Tibial artery (tissue), 4 donors: ENCODE measurements at regions not wholly inside any gene's neighbourhood (a gene's known extent, or its start where the extent isn't known, plus 50 kb on each side); places are given as distances from the start of the nearest gene placed in this dataset.

Source experiments
- DNase-seq, 2 donors: peaks; one replicate each; pipeline ENCODE4 v3.0.0-alpha.2; 2019
- H3K27ac ChIP-seq, 2 donors: fragments of 200-600 bp; sonication (generic) in 1 of 2; 1 replicate in 1 of 2; 2 replicates in 1 of 2; pipeline ENCODE4 v1.5.1; 2018 to 2019; ENCODE audit warnings: mild to moderate bottlenecking in 1 of 2
- H3K27me3 ChIP-seq, 2 donors: fragments of 200-600 bp; sonication (generic) in 1 of 2; one replicate each; pipeline versions ENCODE4 v1.5.1 to v1.6.0; 2016 to 2019
- H3K36me3 ChIP-seq, 3 donors: fragments of 200-600 bp; sonication (generic) in 2 of 3; one replicate each; pipeline ENCODE4 v1.5.1; 2016 to 2019; ENCODE audit warnings: mild to moderate bottlenecking in 2 of 3
- H3K4me1 ChIP-seq, 4 donors: fragments of 200-600 bp; sonication (generic) in 2 of 4; 1 replicate in 3 of 4; 2 replicates in 1 of 4; pipeline ENCODE4 v1.5.1; 2016 to 2019
- H3K4me3 ChIP-seq, 2 donors: fragments of 200-600 bp; sonication (generic) in 1 of 2; 1 replicate in 1 of 2; 2 replicates in 1 of 2; pipeline ENCODE4 v1.5.1; 2018 to 2019; ENCODE audit warnings: mild to moderate bottlenecking in 2 of 2
- H3K9me3 ChIP-seq, 3 donors: fragments of 200-600 bp; sonication (generic) in 1 of 3; one replicate each; pipeline ENCODE4 v1.5.1; 2016 to 2019
- intact Hi-C: fragments of 100-400 bp; cut with DNase I; formaldehyde crosslinking; loops from one replicate; pipeline ENCODE4 v1.15.0; 2023; ENCODE audit warnings: low total_unique reads
- TF ChIP-seq, protein P1 (sequence below), 2 experiments: fragments of 200-600 bp in 1 of 2; fragments of 450-650 bp in 1 of 2; IDR thresholded peaks; one replicate each; pipeline ENCODE4 v1.5.1; 2017 to 2019; ENCODE audit warnings: antibody characterized with exemption in 2 of 2, mild to moderate bottlenecking in 1 of 2, moderate library complexity in 1 of 2

- no peak overlapping the region for H3K4me3 ChIP-seq
- no peak overlapping the region for H3K27ac ChIP-seq
- H3K27me3 ChIP-seq: no peaks in the 10 kb centered on the region
- no peaks in the 10 kb centered on the region for H3K36me3 ChIP-seq
- TF ChIP-seq, protein P1, sequence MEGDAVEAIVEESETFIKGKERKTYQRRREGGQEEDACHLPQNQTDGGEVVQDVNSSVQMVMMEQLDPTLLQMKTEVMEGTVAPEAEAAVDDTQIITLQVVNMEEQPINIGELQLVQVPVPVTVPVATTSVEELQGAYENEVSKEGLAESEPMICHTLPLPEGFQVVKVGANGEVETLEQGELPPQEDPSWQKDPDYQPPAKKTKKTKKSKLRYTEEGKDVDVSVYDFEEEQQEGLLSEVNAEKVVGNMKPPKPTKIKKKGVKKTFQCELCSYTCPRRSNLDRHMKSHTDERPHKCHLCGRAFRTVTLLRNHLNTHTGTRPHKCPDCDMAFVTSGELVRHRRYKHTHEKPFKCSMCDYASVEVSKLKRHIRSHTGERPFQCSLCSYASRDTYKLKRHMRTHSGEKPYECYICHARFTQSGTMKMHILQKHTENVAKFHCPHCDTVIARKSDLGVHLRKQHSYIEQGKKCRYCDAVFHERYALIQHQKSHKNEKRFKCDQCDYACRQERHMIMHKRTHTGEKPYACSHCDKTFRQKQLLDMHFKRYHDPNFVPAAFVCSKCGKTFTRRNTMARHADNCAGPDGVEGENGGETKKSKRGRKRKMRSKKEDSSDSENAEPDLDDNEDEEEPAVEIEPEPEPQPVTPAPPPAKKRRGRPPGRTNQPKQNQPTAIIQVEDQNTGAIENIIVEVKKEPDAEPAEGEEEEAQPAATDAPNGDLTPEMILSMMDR (IDR thresholded peaks at IDR 0.05): no peak
- H3K4me1 ChIP-seq: no peaks in the 10 kb centered on the region
- H3K9me3 ChIP-seq: no peaks in the 10 kb centered on the region
- intact Hi-C loops: no loop called here
- no peak for DNase-seq
Observed at GRCh38 chr11:104222464-104222863, 58.5 kb upstream of the PDGFD start.

DNA sequence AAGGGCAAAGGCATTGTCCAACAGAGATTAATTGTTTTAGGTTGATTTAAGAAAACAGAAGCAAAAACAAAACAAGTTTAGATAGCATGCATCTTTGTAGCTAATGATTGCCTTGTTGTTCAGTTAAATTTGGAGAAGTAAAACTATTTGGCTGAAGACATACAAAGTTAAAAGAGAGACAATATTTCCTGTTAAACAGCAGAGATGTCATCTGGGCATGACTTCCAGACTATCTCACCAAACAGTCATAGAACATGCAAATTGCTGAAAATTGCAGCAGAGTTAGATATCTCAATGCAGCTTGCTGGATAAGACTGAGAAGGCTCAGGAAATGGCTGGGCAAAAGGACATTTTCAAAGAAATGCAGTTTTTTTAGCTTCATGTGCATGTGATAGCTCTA is 57.5 kb upstream of the PDGFD start:
- Histone ChIP-seq H3K36me3 (no peaks in the 10 kb centered on the region), H3K4me1 (no peaks in the 10 kb centered on the region), H3K4me3 (no peak overlapping the region), H3K27ac (no peak overlapping the region), H3K9me3 (no peaks in the 10 kb centered on the region), H3K27me3 (no peaks in the 10 kb centered on the region)
- TF ChIP-seq, protein P1 (IDR thresholded peaks at IDR 0.05): no peak
- intact Hi-C loops: no loop called here
- DNase-seq: no peak

DNA sequence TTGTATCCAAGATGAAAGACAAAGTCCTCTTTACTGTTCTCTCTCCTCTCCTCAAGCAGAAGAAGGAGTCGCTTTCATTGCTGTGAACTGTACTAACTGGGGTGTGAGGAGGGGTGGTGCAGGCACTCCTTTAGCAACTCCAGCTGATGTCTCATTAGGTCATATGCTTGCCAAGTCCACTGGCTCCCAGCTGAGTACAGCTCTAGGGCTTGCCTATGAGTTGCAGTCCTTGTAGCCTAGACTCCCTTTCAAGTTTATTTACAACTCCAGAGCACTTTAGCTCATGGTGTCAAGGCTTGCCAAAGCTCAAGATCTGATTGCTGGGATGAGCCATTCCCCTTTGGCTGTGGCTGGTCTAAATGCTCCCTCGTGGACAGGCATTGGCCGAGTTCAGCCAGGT is 55.1 kb upstream of the PDGFD start:
- peak in 1 of 2 donors; percentile 51 for DNase-seq
- TF ChIP-seq, protein P1 (IDR thresholded peaks at IDR 0.05): no peak
- intact Hi-C loops: no loop called here
- H3K4me1 ChIP-seq: no peaks in the 10 kb centered on the region
- no peaks in the 10 kb centered on the region for H3K9me3 ChIP-seq
- H3K36me3 ChIP-seq: no peaks in the 10 kb centered on the region
- H3K27me3 ChIP-seq: no peaks in the 10 kb centered on the region
- H3K4me3 ChIP-seq: no peak overlapping the region
- no peak overlapping the region for H3K27ac ChIP-seq

GRCh38 chr11:104214517-104214916 is 50.6 kb upstream of the PDGFD start:
- TF ChIP-seq, protein P1 (IDR thresholded peaks at IDR 0.05): no peak
- DNase-seq: no peak
- Histone ChIP-seq H3K27me3 (no peaks in the 10 kb centered on the region), H3K4me1 (no peaks in the 10 kb centered on the region), H3K27ac (no peak overlapping the region), H3K9me3 (no peaks in the 10 kb centered on the region), H3K4me3 (no peak overlapping the region), H3K36me3 (no peaks in the 10 kb centered on the region)
- intact Hi-C loops: no loop called here
